ENCODE measurements at regions not wholly inside any gene's neighbourhood (a gene's known extent, or its start where the extent isn't known, plus 50 kb on each side); places are given as distances from the start of the nearest gene placed in this dataset.

DNA sequence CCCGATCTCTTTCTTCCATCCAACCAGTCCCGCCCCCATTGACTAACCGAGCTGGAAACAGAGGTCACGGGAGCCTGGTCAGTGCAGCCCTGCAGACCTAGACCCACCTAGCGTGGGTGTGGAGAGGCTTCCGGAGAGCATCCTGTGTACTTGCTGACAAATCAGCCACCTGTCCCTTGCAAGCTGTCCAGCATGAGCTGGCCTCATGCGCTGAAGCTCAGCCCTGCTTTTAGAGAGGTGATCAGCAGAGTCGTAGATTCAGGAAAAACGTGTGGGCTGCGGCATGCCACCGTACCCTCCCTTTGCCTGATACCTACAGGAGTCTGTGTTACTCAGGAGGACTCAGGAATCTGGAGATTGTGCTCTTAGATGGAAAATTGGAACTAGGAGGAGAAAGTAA is 80.3 kb upstream of the UQCRFS1 start:
- no peaks in the 10 kb centered on the region for H4K20me1 ChIP-seq (replicated peaks in 1 of 2; ENCODE audit: control insufficient read depth in 1 of 2, insufficient read depth in 2 of 2, low read length in 2 of 2)
- CTCF ChIA-PET (ENCODE audit: partially characterized antibody) = interaction anchor here (1.1 to 1.6 kb wide), 6 partner anchors 13 to 234 kb away, joined by 3 to 6 read pairs (median 4); no protein-coding TSS in a partner anchor
- no peak overlapping the region for H3K4ac ChIP-seq (replicated peaks; ENCODE audit: insufficient read length, low read depth, low read length)

More for the DNA sequence above, 80.3 kb upstream of the UQCRFS1 start:
- Histone ChIP-seq H2BK12ac (ENCODE audit: low read depth, low read length) (no peak overlapping the region), H4K8ac (ENCODE audit: extremely low read depth, insufficient read depth, low read length) (no peak overlapping the region), H3K9me3 (ENCODE audit: insufficient read depth in 2 of 2, low read depth in 1 of 2, low read length in 1 of 2) (no peaks in the 10 kb centered on the region), H3K14ac (ENCODE audit: insufficient read length) (no peak overlapping the region), H3K27ac (ENCODE audit: low read depth, low read length) (no peak overlapping the region), H2BK20ac (ENCODE audit: low read length) (no peak overlapping the region), H3K23me2 (ENCODE audit: low read depth, low read length) (no peaks in the 10 kb centered on the region), H2BK120ac (replicated peaks; ENCODE audit: low read depth, low read length) (no peak overlapping the region), H3K36me3 (ENCODE audit: control insufficient read depth in 2 of 4, insufficient read depth in 4 of 4, low read length in 3 of 4) (no peaks in the 10 kb centered on the region), H2AK5ac (ENCODE audit: low read depth, low read length) (no peak overlapping the region), H4K91ac (replicated peaks; ENCODE audit: insufficient read length, low read length) (no peak overlapping the region), H3K9ac (replicated peaks in 1 of 4; ENCODE audit: extremely low read depth in 1 of 4, low read depth in 3 of 4, low read length in 3 of 4) (no peak overlapping the region), H2BK5ac (ENCODE audit: low read depth, low read length) (no peak overlapping the region), H2AFZ (ENCODE audit: low read length) (no peak overlapping the region), H2BK15ac (ENCODE audit: low read length) (no peak overlapping the region), H4K5ac (ENCODE audit: insufficient read length, low read depth, low read length) (no peak overlapping the region), H3K4me2 (ENCODE audit: insufficient read depth in 1 of 2, low read depth in 2 of 2, low read length in 2 of 2) (no peak overlapping the region), H3K79me1 (ENCODE audit: low read depth, low read length) (no peaks in the 10 kb centered on the region), H3K79me2 (ENCODE audit: control insufficient read depth in 1 of 2, insufficient read depth in 2 of 2, low read length in 2 of 2) (no peaks in the 10 kb centered on the region), H3K4me3 (ENCODE audit: extremely low read depth in 1 of 4, insufficient read depth in 2 of 4, low read depth in 3 of 4, low read length in 4 of 4) (no peak overlapping the region), H3K4me1 (replicated peaks in 1 of 4; ENCODE audit: control insufficient read depth in 3 of 4, insufficient read depth in 4 of 4, low read length in 3 of 4) (no peaks in the 10 kb centered on the region; a peak in 1 of 7 replicates), H3K27me3 (replicated peaks in 1 of 4; ENCODE audit: control insufficient read depth in 3 of 4, extremely low read depth in 1 of 4, insufficient read depth in 3 of 4, low read length in 3 of 4) (no peaks in the 10 kb centered on the region), H3K23ac (ENCODE audit: insufficient read length) (no peak overlapping the region), H3K56ac (replicated peaks; ENCODE audit: insufficient read length, low read depth, low read length) (no peak overlapping the region), H3K18ac (ENCODE audit: extremely low read depth, low read length) (no peak overlapping the region)
- FAIRE-seq = no peak
- POLR2A ChIA-PET (ENCODE audit: partially characterized antibody) = no interaction called here
- DNase-seq (ENCODE audit: low read depth in 1 of 2, low spot score in 2 of 2) = no peak
- WGBS, 2 experiments (ENCODE audit: extremely low coverage in 1 of 2, insufficient coverage in 1 of 2, insufficient read length in 1 of 2, insufficient replicate concordance in 2 of 2, low coverage in 1 of 2, low lambda C conversion rate in 2 of 2, missing lambda C conversion rate in 1 of 2) = 91% methylated on average over 11 of the region's 11 CpGs; no CpG with 5 or more reads in 1 of the 2 experiments
- TF ChIP-seq MAFK (IDR thresholded peaks at IDR 0.05; ENCODE audit: low read depth, low read length) (no peak), ZNF274 (IDR thresholded peaks at IDR 0.05; ENCODE audit: borderline replicate concordance, extremely low read depth, low read length) (no peak), JUND (IDR thresholded peaks at IDR 0.05; ENCODE audit: low read length) (no peak), TAF7 (optimal IDR thresholded peaks at IDR 0.05; ENCODE audit: borderline replicate concordance, low read depth, low read length) (no peak)
